EL (cell line): ENCODE measurements at regions not wholly inside any gene's neighbourhood (a gene's known extent, or its start where the extent isn't known, plus 50 kb on each side); places are given as distances from the start of the nearest gene placed in this dataset.

ENCODE experiments used
- DNase-seq: peaks from one replicate; pipeline ENCODE4 v3.0.0-alpha.2; 2016

DNA sequence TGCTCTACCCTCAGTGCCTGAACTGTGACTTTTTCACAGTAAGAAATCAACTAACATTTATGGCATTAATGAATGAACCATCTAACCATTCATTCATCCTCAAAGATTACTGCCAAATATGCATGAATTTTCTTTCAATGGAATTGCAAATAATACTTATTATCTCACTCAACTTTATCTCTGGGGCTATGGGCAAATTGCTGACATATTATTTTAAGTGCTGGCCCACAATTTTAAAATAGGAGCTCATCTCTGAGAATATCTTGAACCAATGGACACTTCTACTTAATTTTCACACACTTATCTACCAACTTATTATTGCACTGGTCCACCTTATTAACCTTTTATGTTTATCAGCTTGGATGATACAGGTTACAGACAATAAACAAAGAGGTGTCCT lies 182.8 kb downstream of the RBM43 start:
- no peak for DNase-seq

GRCh38 chr2:151071906-151072305 lies 189.8 kb downstream of the RBM43 start:
- DNase-seq = no peak

GRCh38 chr2:151071382-151071781 lies 190.3 kb downstream of the RBM43 start:
- peak; percentile 44 for DNase-seq

DNA sequence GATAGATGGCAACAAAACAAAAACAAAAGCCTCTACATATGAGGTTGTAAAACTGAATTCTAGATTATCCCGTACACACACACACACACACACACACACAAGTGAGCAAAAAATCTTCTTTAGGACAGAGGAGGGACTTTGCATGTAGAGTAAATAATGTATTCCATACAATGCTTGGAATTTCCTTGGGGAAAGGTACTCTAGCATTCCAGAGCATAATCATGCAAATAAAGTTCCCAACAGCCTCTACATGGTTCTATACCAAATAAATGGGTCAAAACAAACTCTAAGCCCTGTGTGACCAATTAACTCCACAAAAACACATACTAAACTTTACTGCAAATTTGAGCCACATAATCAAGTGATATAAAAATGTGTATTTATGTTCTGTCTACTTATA lies 191.4 kb downstream of the RBM43 start:
- no peak for DNase-seq

DNA sequence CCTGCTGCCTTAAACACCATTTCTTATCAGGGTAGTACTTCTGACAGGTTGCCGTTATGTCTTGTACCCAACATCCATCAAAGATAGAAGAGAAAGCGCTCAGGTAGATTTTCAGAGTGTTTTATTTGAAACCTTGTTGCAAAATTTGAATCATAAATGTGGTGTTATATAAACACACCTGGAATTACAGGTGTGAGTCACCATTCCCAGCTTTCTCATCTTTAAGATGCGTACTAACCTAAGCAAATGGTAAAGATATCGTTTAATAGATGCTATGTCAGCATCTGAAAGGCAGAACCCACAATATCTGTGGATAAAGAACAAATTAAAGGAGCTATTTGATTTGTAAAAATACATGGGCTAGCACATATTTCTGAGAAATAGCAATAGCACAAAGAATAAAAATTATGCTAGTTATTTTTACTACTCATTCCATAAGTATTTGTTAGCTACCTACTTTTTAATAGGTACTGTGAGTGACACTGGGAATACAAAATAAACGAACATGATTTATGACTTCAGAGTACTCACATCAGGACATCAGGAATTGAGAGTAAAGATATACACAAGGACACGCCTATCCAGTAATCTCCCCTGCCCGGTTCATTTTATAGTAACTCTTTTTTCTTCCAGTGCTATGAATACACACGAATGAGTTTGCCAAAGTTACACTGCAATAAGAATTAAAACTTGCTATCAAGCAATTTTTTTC lies 193.8 kb downstream of the RBM43 start:
- DNase-seq = no peak

DNA sequence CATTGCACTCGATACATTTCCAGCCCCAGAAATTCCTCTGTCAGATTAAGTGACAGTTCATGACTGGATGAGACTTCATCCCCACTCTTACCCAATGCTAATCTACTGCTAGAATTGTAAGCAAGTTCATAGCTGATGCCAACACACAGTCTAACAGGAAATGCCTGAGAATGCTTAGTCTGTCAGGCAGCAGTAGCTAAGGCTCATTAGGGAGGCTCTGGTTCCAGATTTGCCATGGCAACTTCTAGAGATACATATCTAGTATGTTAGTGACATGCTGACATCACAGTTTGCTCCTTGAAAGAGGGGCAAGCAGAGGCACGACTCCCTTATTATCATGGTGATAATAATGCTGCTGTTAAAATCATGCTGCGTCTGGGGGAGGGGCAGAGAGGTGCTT lies 198.4 kb downstream of the RBM43 start:
- DNase-seq = peak; percentile 58

DNA sequence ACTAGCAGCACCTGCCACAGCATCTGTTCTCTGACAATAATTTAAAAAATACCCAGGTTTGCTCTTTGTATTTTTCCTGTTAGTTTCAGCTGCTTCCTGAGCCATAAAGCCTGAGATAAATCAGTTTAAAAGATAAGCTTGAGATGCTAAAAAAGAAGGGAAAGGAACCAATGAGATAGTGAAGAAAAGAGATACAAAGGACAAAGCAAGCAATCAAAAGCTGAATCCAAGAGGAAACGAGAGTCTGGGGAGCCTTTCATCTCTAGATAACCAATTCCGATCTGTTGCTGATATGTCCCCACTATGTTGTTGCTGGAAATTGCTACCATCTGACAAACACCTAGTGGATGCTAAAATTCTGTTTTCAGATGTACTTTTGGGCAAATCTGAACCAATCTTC lies 201.4 kb downstream of the RBM43 start:
- no peak for DNase-seq

- no peak for DNase-seq
These were observed 204.8 kb downstream of the RBM43 start for GRCh38 chr2:151056870-151057269.

- no peak for DNase-seq
These were observed 208.0 kb downstream of the RBM43 start for GRCh38 chr2:151053661-151053990.

GRCh38 chr2:151052850-151053660 lies 208.6 kb downstream of the RBM43 start:
- DNase-seq = no peak

GRCh38 chr2:151051574-151052220 lies 210.0 kb downstream of the RBM43 start:
- peak; percentile 60 for DNase-seq

GRCh38 chr2:151049746-151050145 lies 211.9 kb downstream of the RBM43 start:
- DNase-seq = peak; percentile 76

- no peak for DNase-seq
These were observed 213.2 kb downstream of the RBM43 start for GRCh38 chr2:151048331-151049054.

DNA sequence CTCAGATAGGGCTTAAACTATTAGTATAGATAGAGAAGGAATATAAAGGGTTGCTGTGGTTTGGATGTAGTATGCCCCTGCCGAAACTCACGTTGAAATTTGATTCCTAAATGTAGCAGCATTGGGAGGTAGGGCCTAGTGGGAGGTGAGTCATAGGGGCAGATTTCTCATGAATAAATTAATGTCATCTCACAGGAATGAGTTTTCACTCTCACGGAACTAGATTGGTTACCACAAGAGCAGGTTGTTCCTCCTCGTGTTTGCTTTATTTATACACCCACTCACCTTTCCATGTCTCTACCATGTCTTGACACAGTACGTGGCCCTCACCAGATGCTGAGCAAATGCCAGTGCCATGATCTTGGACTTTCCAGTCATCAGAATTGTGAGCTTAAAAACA lies 218.2 kb downstream of the RBM43 start:
- DNase-seq = peak; percentile 84

- no peak for DNase-seq
These were observed 218.7 kb downstream of the RBM43 start for GRCh38 chr2:151042964-151043363.

GRCh38 chr2:151040039-151040438 lies 221.6 kb downstream of the RBM43 start:
- DNase-seq = no peak

DNA sequence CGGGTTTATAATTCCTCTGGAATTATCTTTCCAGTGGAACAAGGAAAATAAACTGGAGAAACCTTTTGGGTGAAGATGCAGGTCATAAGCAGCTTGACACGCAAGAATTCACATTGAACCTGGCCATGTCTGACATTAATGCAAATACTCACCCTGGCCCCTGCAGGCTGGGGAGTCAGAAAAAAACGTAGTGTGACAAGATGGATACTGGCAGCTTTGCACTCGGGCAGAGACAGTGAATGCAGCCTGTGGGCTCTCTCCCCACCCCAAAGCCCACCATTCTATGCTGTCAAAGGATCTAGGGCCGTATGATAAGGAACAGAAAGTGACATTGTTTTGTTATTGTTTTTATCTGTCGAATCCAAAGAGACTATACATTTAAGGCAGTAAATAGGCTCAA lies 223.1 kb downstream of the RBM43 start:
- DNase-seq = no peak

- DNase-seq = no peak
These were observed 224.2 kb downstream of the RBM43 start for GRCh38 chr2:151037434-151037833.

DNA sequence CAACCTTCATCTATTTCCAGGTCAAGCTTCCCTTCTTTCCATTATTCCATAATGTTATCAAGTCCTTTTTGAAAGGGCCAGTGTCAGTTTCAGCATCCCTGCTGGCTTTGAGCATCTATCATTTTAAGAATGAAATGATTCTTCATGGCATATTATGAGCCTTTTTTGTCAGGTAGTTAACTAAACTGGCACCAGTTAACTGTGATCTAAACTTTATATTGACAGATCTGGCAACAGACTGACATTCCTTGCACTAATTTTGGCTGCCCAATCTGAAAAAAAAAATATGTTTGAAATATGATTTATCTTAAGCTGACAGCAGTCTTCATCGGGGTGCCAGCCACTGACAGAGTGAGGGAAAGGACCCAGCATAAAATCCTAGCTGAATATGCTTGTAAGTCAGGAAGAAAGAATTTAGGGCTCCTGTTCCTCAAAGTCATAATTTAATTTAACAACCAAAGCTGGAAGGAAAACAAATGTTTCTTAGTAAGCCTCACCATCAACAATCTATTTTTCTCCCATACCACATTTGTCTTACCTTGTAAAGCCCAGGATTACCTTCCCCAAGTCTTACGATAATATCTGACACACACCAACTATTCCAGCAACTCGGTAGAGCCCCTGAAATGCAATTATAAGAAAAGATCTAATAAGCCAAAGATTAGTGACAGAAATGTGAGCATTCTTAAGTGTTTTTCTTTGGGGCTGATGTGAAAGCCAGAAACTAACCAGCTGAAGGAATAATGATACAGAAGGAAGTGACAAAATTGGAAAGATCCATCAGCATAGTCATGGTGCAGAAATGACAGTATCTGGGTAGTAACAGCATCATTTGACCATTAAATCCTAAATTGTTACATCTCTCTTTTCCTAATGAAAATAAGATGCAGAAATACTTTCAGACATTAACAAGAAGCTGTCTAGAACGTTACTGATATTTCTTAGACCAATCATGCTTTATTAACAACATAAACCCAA lies 228.1 kb downstream of the RBM43 start:
- no peak for DNase-seq

GRCh38 chr2:151032741-151033191 lies 228.9 kb downstream of the RBM43 start:
- DNase-seq = peak; percentile 78

- no peak for DNase-seq
These were observed 230.9 kb downstream of the RBM43 start for GRCh38 chr2:151030663-151031230.
